ENCODE measurements at regions not wholly inside any gene's neighbourhood (a gene's known extent, or its start where the extent isn't known, plus 50 kb on each side); places are given as distances from the start of the nearest gene placed in this dataset.

- Histone ChIP-seq H3K4me1 (ENCODE audit: insufficient read depth, low read length) (no peaks in the 10 kb centered on the region), H3K4me3 (ENCODE audit: insufficient read depth, low read length) (no peak overlapping the region), H3K9me3 (ENCODE audit: low read depth, low read length) (peaks cover 2% of the 10 kb centered on the region), H4K20me1 (ENCODE audit: insufficient read depth, low read length) (no peaks in the 10 kb centered on the region), H2AFZ (ENCODE audit: low read length) (no peak overlapping the region), H3K27me3 (ENCODE audit: insufficient read depth, low read length) (no peaks in the 10 kb centered on the region), H3K27ac (ENCODE audit: low read depth, low read length) (no peak overlapping the region), H3K4me2 (ENCODE audit: insufficient read depth, low read length) (no peak overlapping the region), H3K36me3 (ENCODE audit: insufficient read depth, low read length) (no peaks in the 10 kb centered on the region), H3K79me2 (ENCODE audit: insufficient read depth, low read length) (no peaks in the 10 kb centered on the region)
- no peak for DNase-seq (ENCODE audit: insufficient read length, low spot score, missing footprints)
- no peak for TF ChIP-seq CTCF (IDR thresholded peaks at IDR 0.05; ENCODE audit: extremely low read depth, low read depth, low read length)
Observed at GRCh38 chr2:129010262-129010661, 691.6 kb upstream of the HS6ST1 start.

DNA sequence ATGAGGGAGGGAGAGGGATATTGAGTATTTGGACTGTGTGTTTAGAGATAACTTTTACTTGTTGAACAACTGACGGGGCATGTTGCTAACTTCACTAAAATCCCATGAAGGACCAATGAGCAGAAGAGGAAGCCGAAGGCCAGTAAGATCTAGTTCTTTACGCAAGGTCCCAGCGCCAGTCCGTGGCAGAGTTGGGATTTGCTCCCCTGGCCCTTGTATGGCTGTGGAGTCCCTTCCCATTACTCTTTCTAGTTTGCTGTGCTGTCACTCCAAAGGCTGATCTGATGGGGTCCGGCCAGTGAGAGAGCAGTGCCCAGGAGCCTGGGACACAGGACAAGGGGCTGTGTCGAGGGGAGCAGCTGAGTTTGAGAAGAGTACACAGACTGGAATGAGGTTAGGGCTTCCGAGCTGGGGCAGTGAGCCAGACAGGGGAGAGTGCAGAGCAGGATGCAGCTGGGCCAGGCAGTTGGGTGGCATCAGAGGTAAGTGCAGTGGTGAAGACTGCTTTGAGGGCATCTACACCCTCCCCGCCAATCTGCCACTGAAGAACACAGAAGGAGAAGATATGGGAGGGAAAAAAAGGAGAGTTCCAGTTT is 692.9 kb upstream of the HS6ST1 start:
- peaks cover 2% of the 10 kb centered on the region for H3K9me3 ChIP-seq (ENCODE audit: low read depth, low read length)
- H3K4me3 ChIP-seq (ENCODE audit: insufficient read depth, low read length) = no peak overlapping the region
- no peaks in the 10 kb centered on the region for H3K4me1 ChIP-seq (ENCODE audit: insufficient read depth, low read length)
- no peaks in the 10 kb centered on the region for H3K36me3 ChIP-seq (ENCODE audit: insufficient read depth, low read length)
- no peak for DNase-seq (ENCODE audit: insufficient read length, low spot score, missing footprints)
- H3K4me2 ChIP-seq (ENCODE audit: insufficient read depth, low read length) = no peak overlapping the region
- no peak overlapping the region for H2AFZ ChIP-seq (ENCODE audit: low read length)
- no peak overlapping the region for H3K27ac ChIP-seq (ENCODE audit: low read depth, low read length)
- H4K20me1 ChIP-seq (ENCODE audit: insufficient read depth, low read length) = no peaks in the 10 kb centered on the region
- no peak for TF ChIP-seq CTCF (IDR thresholded peaks at IDR 0.05; ENCODE audit: extremely low read depth, low read depth, low read length)
- no peaks in the 10 kb centered on the region for H3K27me3 ChIP-seq (ENCODE audit: insufficient read depth, low read length)
- H3K79me2 ChIP-seq (ENCODE audit: insufficient read depth, low read length) = no peaks in the 10 kb centered on the region

DNA sequence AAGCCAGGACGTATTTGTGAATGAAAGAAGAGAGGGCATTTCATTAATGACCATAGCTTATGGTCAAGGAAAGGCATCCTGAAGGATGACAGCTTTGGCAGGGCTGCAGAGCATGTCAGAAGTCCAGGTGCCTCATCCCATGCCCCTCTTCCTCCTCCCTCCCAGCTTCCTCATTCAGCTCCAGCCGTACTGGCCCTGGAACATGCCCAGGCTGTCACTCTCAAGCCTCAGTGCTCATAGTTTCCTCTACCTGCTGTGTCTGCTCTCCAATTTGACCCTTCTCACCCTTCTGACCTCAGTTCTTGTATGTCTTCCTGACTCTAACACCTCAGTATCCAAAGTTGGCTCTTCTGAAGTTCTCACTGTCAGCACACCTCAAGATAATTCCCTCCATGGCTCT is 695.8 kb upstream of the HS6ST1 start:
- H3K4me2 ChIP-seq (ENCODE audit: insufficient read depth, low read length) = no peak overlapping the region
- no peaks in the 10 kb centered on the region for H3K79me2 ChIP-seq (ENCODE audit: insufficient read depth, low read length)
- H3K4me3 ChIP-seq (ENCODE audit: insufficient read depth, low read length) = no peak overlapping the region
- no peak overlapping the region for H3K27ac ChIP-seq (ENCODE audit: low read depth, low read length)
- H3K9me3 ChIP-seq (ENCODE audit: low read depth, low read length) = peaks cover 4% of the 10 kb centered on the region
- no peaks in the 10 kb centered on the region for H3K36me3 ChIP-seq (ENCODE audit: insufficient read depth, low read length)
- no peak overlapping the region for H2AFZ ChIP-seq (ENCODE audit: low read length)
- no peaks in the 10 kb centered on the region for H3K4me1 ChIP-seq (ENCODE audit: insufficient read depth, low read length)
- TF ChIP-seq CTCF (IDR thresholded peaks at IDR 0.05; ENCODE audit: extremely low read depth, low read depth, low read length) = no peak
- DNase-seq (ENCODE audit: insufficient read length, low spot score, missing footprints) = no peak
- no peaks in the 10 kb centered on the region for H4K20me1 ChIP-seq (ENCODE audit: insufficient read depth, low read length)
- no peaks in the 10 kb centered on the region for H3K27me3 ChIP-seq (ENCODE audit: insufficient read depth, low read length)

- no peak overlapping the region for H3K27ac ChIP-seq (ENCODE audit: low read depth, low read length)
- no peaks in the 10 kb centered on the region for H3K4me1 ChIP-seq (ENCODE audit: insufficient read depth, low read length)
- DNase-seq (ENCODE audit: insufficient read length, low spot score, missing footprints) = peak; percentile 15
- no peaks in the 10 kb centered on the region for H3K79me2 ChIP-seq (ENCODE audit: insufficient read depth, low read length)
- no peaks in the 10 kb centered on the region for H3K27me3 ChIP-seq (ENCODE audit: insufficient read depth, low read length)
- TF ChIP-seq CTCF (IDR thresholded peaks at IDR 0.05; ENCODE audit: extremely low read depth, low read depth, low read length) = no peak
- H3K36me3 ChIP-seq (ENCODE audit: insufficient read depth, low read length) = no peaks in the 10 kb centered on the region
- H3K4me3 ChIP-seq (ENCODE audit: insufficient read depth, low read length) = no peak overlapping the region
- peaks cover 4% of the 10 kb centered on the region for H3K9me3 ChIP-seq (ENCODE audit: low read depth, low read length)
- no peaks in the 10 kb centered on the region for H4K20me1 ChIP-seq (ENCODE audit: insufficient read depth, low read length)
- H3K4me2 ChIP-seq (ENCODE audit: insufficient read depth, low read length) = no peak overlapping the region
- H2AFZ ChIP-seq (ENCODE audit: low read length) = no peak overlapping the region
Observed at GRCh38 chr2:129015397-129016285, 697.0 kb upstream of the HS6ST1 start.
